ENCODE measurements at regions not wholly inside any gene's neighbourhood (a gene's known extent, or its start where the extent isn't known, plus 50 kb on each side); places are given as distances from the start of the nearest gene placed in this dataset.

- H2AFZ ChIP-seq (ENCODE audit: insufficient read depth, low read depth, low read length, poor library complexity, severe bottlenecking) = no peak overlapping the region
- H3K4me1 ChIP-seq (ENCODE audit: control insufficient read depth in 1 of 2, insufficient read depth in 2 of 2, low read length in 2 of 2) = peaks cover 10% of the 10 kb centered on the region in 2 donors
- no peaks in the 10 kb centered on the region for H3K36me3 ChIP-seq (replicated peaks in 1 of 2; ENCODE audit: control insufficient read depth in 1 of 2, insufficient read depth in 2 of 2, low read length in 2 of 2)
- H4K20me1 ChIP-seq (ENCODE audit: insufficient read depth, low read length) = no peaks in the 10 kb centered on the region
- peaks cover 12% of the 10 kb centered on the region for H3K4me1 Mint-ChIP-seq
- DNase-seq = no peak
- H3K36me3 Mint-ChIP-seq = no peaks in the 10 kb centered on the region
- TF ChIP-seq CTCF (IDR thresholded peaks at IDR 0.05) = no peak
- H3K79me2 ChIP-seq (ENCODE audit: insufficient read depth, low read length) = no peaks in the 10 kb centered on the region
- H3K27ac ChIP-seq (ENCODE audit: low read depth in 1 of 2, low read length in 2 of 2) = no peak overlapping the region
- no peak overlapping the region for H3K27ac Mint-ChIP-seq
- no peak overlapping the region for H3K4me2 ChIP-seq (replicated peaks; ENCODE audit: extremely low read depth, low read length, poor library complexity, severe bottlenecking)
- H3K9me3 Mint-ChIP-seq = no peaks in the 10 kb centered on the region
- H3K4me3 ChIP-seq (replicated peaks in 1 of 3; ENCODE audit: low read depth in 2 of 3, low read length in 3 of 3) = no peak overlapping the region
- H3K9ac ChIP-seq (ENCODE audit: insufficient read depth, low read length, poor library complexity, severe bottlenecking) = no peak overlapping the region
- no peaks in the 10 kb centered on the region for H3K27me3 ChIP-seq (ENCODE audit: control insufficient read depth in 2 of 2, insufficient read depth in 2 of 2, low read length in 2 of 2)
- peaks cover 4 to 5% (median 5%) of the 10 kb centered on the region in 3 donors for H3K27me3 Mint-ChIP-seq (ENCODE audit: low read depth in 3 of 3)
- no peaks in the 10 kb centered on the region for H3K9me3 ChIP-seq (replicated peaks in 1 of 2; ENCODE audit: control insufficient read depth in 1 of 2, insufficient read depth in 1 of 2, low read length in 2 of 2)
- H3K4me3 Mint-ChIP-seq = no peak overlapping the region
- intact Hi-C loops (cut with micrococcal nuclease) = no loop called here
- 100% methylated on average over 2 of the region's 3 CpGs for WGBS (ENCODE audit: insufficient coverage)
Observed at GRCh38 chr6:3904518-3904917, 55.3 kb downstream of the FAM50B start.

GRCh38 chr6:3905945-3906845 is 57.0 kb downstream of the FAM50B start:
- H3K4me2 ChIP-seq (replicated peaks; ENCODE audit: extremely low read depth, low read length, poor library complexity, severe bottlenecking) = no peak overlapping the region
- H3K36me3 Mint-ChIP-seq = no peaks in the 10 kb centered on the region
- DNase-seq = no peak
- H2AFZ ChIP-seq (ENCODE audit: insufficient read depth, low read depth, low read length, poor library complexity, severe bottlenecking) = no peak overlapping the region
- H3K9ac ChIP-seq (ENCODE audit: insufficient read depth, low read length, poor library complexity, severe bottlenecking) = no peak overlapping the region
- H3K4me3 Mint-ChIP-seq = no peak overlapping the region
- 88% methylated on average over 18 of the region's 26 CpGs for WGBS (ENCODE audit: insufficient coverage)
- H3K9me3 ChIP-seq (replicated peaks in 1 of 2; ENCODE audit: control insufficient read depth in 1 of 2, insufficient read depth in 1 of 2, low read length in 2 of 2) = no peaks in the 10 kb centered on the region
- H3K9me3 Mint-ChIP-seq = no peaks in the 10 kb centered on the region
- no peaks in the 10 kb centered on the region for H3K79me2 ChIP-seq (ENCODE audit: insufficient read depth, low read length)
- H3K27me3 ChIP-seq (ENCODE audit: control insufficient read depth in 2 of 2, insufficient read depth in 2 of 2, low read length in 2 of 2) = no peaks in the 10 kb centered on the region
- H3K36me3 ChIP-seq (replicated peaks in 1 of 2; ENCODE audit: control insufficient read depth in 1 of 2, insufficient read depth in 2 of 2, low read length in 2 of 2) = no peaks in the 10 kb centered on the region
- intact Hi-C loops (cut with micrococcal nuclease) = no loop called here
- H3K4me1 Mint-ChIP-seq = peaks cover 12% of the 10 kb centered on the region
- H3K4me3 ChIP-seq (replicated peaks in 1 of 3; ENCODE audit: low read depth in 2 of 3, low read length in 3 of 3) = no peak overlapping the region
- H3K4me1 ChIP-seq (ENCODE audit: control insufficient read depth in 1 of 2, insufficient read depth in 2 of 2, low read length in 2 of 2) = peaks cover 10% of the 10 kb centered on the region in 2 donors
- H3K27me3 Mint-ChIP-seq (ENCODE audit: low read depth in 3 of 3) = peaks cover 3 to 5% (median 4%) of the 10 kb centered on the region in 3 donors
- H4K20me1 ChIP-seq (ENCODE audit: insufficient read depth, low read length) = no peaks in the 10 kb centered on the region
- no peak for TF ChIP-seq CTCF (IDR thresholded peaks at IDR 0.05)
- no peak overlapping the region for H3K27ac ChIP-seq (ENCODE audit: low read depth in 1 of 2, low read length in 2 of 2)
- no peak overlapping the region for H3K27ac Mint-ChIP-seq
